Right kidney (tissue), 1 donor: ENCODE measurements at regions not wholly inside any gene's neighbourhood (a gene's known extent, or its start where the extent isn't known, plus 50 kb on each side); places are given as distances from the start of the nearest gene placed in this dataset.
"Not testable (repeated sequence)": the region's sequence is repeated elsewhere in the genome, so short reads cannot be mapped to it uniquely, and the experiment has no call there.

Experiments used
- DNase-seq: peaks from one replicate; pipeline ENCODE4 v3.0.0-alpha.2; 2016

DNA sequence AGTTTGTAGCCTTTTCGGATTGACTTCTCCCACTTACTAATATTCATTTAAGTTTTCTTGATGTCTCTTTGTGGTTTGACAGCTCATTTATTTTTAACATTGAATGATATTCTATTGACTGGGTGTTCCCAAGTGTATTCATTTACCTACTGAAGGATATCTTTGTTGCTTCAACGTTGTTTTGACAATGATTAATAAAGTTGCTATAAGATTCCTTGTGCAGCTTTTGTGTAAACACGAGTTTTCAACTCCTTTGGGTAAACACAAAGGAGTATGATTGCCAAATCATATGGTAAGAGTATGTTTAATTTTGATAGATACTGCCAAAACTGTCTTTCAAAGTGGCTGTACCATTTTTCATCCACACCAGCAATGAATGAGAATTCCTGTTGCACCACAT lies 1200.9 kb downstream of the DSC3 start:
- DNase-seq, result no peak

GRCh38 chr18:29840089-29840488 lies 1202.5 kb downstream of the DSC3 start:
- DNase-seq, result no peak

GRCh38 chr18:29838961-29839360 lies 1203.6 kb downstream of the DSC3 start:
- not testable (repeated sequence) for DNase-seq

DNA sequence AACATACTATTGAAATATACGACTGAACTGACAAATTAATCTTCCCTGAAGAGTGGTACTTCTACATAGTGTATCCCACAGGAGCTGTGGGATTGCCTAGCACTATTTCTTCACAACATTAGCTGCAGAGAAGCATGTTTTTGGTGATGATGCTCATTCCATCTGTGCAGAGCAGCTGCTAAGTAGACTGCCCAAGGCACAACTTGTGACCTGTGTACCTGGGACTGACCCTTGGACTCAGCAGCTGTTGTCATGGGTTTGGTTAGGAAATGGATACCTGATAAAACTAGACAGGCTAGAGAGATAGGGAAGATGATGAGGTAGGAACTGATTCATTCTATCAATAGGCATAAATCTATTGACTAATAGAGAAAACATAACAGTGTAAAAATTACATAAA lies 1204.0 kb downstream of the DSC3 start:
- DNase-seq, result no peak

DNA sequence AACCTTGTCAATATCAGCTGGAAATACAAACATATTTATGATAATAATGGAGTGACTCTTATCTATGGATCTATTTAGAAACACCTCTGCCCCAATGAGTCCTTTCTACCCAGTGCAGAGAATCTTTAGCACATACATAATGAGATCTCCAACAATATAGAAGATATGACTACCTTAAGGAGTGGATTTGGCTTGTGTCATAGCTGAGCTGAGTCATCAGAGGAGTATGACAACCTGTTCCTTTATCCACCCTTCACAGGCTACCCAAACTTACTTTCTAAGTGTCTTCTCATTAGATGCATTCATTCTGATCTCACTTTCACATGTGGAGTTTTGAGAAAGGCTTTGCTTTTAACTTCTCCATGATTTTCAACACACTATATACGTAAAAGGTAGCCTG lies 1218.9 kb downstream of the DSC3 start:
- no peak for DNase-seq

- DNase-seq, result no peak
Observed at GRCh38 chr18:29821544-29821943, 1221.0 kb downstream of the DSC3 start.

DNA sequence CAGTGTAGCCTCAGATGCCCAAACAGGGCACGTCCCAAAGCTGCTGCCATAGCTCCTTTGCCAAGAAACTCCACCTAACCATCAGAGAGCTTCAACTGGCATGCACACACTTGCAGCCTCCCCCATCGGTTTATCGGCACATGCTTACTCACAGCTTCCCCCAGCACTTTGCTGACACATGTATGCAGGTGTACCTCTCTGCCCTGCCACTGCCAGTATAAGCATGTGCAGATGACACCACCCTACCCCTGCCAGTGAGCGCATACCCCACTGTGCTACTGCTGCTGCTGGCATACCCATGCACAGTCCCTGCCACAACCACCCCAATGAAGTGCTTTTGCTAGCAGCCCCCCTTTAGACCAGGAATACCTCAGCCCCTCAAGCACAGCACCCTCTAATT lies 1231.0 kb downstream of the DSC3 start:
- no peak for DNase-seq

DNA sequence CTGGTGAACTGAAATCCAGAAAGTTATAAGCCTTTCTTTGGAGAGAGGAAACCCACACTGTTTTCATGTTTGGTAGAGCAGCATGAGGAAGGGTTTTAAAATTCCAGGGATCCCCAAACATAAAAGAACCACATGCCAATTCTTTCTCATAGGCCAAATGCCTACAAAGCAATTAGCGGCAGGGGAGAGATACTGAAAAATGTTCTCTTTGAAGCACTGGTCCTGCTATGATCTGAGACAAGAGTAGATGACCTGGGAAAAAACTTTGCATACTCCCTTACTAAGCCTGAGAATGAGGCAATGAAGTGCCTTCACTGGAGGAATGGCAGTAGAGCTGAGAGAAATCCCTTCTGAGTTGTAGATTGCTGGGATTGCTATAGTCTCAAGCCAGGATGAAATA lies 1261.7 kb downstream of the DSC3 start:
- DNase-seq, result no peak

- DNase-seq, result no peak
Observed at GRCh38 chr18:29779096-29779495, 1263.4 kb downstream of the DSC3 start.

DNA sequence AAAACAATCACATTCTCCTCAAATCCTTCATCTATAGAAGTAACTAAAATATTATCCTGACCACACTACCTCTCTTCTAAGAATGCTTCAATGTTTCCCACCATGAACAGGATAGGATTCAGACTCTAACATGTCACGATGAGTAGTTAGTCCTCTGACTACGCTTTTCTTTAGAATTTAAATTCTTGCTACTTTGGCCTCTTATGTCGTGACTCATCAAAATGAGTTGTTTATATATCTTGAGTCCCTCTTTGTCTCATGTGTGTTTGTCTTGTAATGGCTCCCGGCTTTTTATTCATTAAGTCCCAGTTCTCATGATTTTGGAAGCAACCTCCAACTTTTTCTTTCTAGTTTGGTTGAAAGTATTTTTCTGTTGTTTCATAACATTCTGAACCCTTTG lies 1289.2 kb downstream of the DSC3 start:
- DNase-seq, result no peak

- DNase-seq, result no peak
Observed at GRCh38 chr18:29749704-29750103, 1292.8 kb downstream of the DSC3 start.

- no peak for DNase-seq
Observed at GRCh38 chr18:29741461-29741860, 1301.1 kb downstream of the DSC3 start.

GRCh38 chr18:29737620-29738019 lies 1304.9 kb downstream of the DSC3 start:
- no peak for DNase-seq

DNA sequence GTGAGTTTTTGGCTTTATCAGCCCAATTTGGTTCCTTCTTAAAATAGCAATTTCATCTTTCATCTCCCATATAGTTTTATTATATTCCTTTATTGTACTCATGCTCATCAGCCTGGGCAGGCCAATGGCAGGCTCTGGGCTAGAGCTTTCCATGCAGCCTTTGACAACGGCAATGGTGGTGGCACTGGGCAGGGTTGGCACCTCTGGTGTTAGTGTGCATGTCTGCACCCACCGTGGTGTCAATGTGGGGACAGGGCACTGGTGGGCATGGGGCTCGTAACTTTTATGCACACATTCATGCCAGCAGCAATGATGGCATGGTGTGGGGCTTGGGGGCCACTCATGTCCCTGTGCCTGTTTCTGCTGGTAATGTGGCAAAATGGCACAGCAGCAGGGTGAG lies 1305.4 kb downstream of the DSC3 start:
- no peak for DNase-seq

DNA sequence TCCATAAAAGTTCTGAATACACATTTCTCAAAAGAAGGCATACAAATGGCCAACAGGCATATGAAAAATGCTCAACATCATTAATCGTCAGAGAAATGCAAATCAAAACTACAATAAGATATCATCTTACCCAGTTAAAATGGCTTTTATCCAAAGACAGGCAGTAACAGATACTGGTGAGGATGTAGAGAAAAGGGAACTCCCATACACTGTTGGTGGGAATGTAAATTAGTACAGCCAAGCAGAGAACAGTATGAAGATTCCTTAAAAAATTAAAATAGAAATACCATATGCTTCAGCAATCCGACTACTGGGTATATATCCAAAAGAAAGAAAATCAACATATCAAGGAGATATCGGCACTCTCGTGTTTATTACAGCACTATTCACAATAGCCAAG lies 1312.5 kb downstream of the DSC3 start:
- no peak for DNase-seq

- no peak for DNase-seq
Observed at GRCh38 chr18:29726646-29727045, 1315.9 kb downstream of the DSC3 start.

- not testable (repeated sequence) for DNase-seq
Observed at GRCh38 chr18:29723486-29723885, 1319.1 kb downstream of the DSC3 start.

- DNase-seq, result not testable (repeated sequence)
Observed at GRCh38 chr18:29715960-29716359, 1326.6 kb downstream of the DSC3 start.

DNA sequence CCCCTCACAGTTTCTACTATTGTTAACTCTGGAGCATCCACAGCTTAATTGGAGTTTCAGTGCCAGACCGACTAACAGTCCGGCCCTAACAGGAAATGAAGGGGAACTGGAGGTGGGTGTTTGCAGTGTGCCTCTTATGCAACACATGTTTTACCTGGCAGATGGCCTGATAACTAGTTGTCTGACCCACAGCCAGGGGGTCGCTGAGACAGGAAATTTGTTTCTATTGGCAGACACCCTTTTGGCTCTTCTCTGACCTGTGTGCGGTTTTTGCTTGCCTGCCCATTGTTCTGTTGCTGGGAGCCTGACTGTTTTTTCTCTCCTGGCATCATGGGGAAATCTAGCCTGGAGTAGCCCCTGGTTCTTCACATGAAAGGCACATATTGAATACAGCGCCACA lies 1329.8 kb downstream of the DSC3 start:
- DNase-seq, result no peak

- DNase-seq, result no peak
Observed at GRCh38 chr18:29711932-29712331, 1330.6 kb downstream of the DSC3 start.

GRCh38 chr18:29693334-29693733 lies 1349.2 kb downstream of the DSC3 start:
- no peak for DNase-seq

DNA sequence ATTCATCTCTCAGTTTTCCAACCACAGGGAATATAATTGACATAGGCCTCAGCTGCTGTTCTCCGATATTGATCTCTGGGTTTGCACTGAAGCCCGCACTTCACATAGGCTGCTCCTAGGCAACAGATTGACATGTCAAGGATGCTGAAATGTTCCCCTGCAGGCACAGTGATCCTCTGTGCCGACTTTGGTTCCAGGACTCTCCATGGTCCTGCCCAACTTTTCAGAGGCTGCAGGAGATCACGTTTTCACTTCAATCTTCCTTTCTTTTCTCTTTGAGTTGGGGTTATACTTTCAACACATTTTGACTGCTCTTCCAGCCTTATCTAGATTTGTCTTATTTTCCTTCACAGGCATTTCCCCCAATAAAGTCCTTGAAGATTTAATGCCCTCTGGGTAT lies 1361.0 kb downstream of the DSC3 start:
- no peak for DNase-seq

DNA sequence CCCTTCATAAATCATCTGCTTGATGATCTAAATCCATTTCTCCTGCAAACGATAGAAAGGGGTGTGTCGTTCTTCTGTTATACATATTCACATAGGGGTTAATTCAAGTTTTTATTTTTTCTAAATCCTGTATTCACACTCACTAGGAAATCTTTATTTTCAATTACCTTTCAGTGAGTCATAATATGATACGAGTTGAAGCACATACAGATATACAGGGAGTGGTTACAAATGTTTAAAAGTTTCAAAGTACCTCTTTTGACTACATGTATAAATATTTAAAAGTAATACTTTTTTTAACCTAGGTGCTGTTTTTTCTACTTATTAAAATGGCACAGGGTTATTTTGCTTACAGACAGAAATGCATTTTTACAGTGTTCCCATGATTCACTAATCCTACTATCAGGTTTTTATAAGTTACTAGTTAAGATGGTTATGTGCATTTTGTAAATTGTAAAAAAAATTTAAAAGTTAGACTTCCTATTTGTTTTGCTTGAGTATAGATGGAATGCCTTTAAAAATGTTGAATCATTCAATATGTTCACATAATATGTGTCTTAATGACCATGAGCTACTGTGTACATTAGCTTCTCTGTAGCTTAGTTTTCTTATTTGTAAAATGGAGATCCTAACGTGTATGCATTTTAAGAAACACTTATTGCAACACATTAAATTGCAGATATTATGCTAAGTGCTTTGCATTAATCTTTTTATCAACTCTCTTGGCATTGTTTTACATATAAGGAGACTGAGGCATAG lies 1378.1 kb downstream of the DSC3 start:
- no peak for DNase-seq

- no peak for DNase-seq
Observed at GRCh38 chr18:29661924-29662323, 1380.6 kb downstream of the DSC3 start.

GRCh38 chr18:29660777-29661176 lies 1381.8 kb downstream of the DSC3 start:
- DNase-seq, result no peak
